ENCODE measurements at regions not wholly inside any gene's neighbourhood (a gene's known extent, or its start where the extent isn't known, plus 50 kb on each side); places are given as distances from the start of the nearest gene placed in this dataset.

DNA sequence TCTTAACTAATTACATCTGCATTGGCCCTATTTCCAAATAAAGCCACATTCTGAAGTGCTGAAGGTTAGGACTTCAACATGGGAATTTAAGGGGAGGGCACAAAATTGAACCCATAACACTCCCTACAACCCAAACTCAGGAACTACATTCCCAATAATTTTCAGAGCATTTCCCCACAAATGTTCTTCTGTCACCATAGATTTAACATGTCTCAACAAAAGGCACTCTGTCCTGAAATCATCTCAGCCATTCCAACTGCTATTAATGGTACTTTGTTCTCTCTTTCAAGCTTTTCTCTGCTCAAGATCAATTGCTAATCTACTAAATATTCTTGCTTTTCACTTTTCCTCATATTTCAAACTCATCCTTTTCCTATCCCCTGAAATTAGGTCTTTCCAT lies 74.0 kb upstream of the SOX1 start:
- no peak for DNase-seq

GRCh38 chr13:111993691-111994090 lies 73.3 kb upstream of the SOX1 start:
- DNase-seq = no peak

- DNase-seq = no peak
Measured at GRCh38 chr13:111994578-111994977, 72.4 kb upstream of the SOX1 start.

DNA sequence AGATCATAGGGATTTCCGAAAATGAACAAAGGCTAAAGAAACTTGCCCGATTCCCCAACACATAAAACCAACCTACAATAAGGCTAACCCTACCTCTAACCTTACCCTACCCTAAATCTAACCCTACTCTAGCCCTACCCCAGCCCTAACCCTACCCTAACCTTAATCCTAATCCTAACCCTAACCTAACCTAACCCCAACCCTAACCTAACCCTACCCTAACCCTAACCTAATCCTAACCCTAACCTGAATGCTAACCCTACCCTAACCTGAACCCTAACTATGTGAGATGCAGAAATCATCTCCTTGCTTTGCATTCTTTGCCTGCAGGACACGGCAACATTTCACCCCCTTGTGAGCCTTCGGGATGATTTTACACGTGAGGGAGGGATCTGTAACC lies 67.6 kb upstream of the SOX1 start:
- no peak for DNase-seq

- DNase-seq = no peak
Measured at GRCh38 chr13:112000888-112001287, 66.1 kb upstream of the SOX1 start.

- DNase-seq = no peak
Measured at GRCh38 chr13:112001571-112001970, 65.4 kb upstream of the SOX1 start.

DNA sequence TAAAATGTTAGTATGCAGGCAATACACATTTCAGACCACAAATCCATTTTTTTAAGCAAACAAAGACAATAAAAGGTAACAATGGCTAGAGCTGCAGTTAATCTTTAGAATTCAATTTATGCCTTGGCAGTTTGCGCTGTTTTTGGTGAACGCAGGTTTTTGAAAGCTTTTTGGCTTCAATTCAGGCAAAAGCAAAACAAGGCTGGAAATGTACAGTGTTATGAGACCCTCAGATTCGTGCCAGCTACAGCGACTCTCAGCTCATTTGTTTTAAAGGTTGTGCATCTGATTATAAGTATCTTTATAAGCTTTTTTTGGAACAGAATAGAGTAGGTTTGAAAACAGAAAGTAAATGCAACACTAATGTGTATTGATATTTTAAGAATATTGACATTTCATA lies 63.6 kb upstream of the SOX1 start:
- no peak for DNase-seq

GRCh38 chr13:112003941-112004340 lies 63.0 kb upstream of the SOX1 start:
- DNase-seq = no peak

- DNase-seq = no peak
Measured at GRCh38 chr13:112005925-112006324, 61.0 kb upstream of the SOX1 start.

DNA sequence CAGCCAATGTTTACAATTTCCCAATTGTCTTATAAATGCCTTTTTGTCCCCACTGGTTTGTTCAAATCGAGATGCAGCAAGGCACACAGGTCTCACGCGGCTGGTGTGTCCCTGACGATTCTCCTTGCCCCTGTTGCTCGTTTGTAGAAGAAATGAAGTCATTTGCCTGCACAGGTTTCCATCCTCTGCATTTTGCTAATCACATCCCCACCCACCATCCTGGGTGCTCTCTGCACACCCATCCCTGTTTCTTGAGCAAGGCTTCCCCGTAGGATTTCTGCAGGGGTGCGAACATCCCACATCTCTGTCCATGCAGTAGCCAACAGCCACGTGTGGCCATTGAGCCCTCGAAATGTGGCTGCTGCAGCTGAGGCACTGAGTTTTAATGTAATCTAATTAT lies 59.8 kb upstream of the SOX1 start:
- DNase-seq = no peak

GRCh38 chr13:112010714-112011113 lies 56.2 kb upstream of the SOX1 start:
- no peak for DNase-seq

- DNase-seq = no peak
Measured at GRCh38 chr13:112012016-112012704, 54.8 kb upstream of the SOX1 start.

DNA sequence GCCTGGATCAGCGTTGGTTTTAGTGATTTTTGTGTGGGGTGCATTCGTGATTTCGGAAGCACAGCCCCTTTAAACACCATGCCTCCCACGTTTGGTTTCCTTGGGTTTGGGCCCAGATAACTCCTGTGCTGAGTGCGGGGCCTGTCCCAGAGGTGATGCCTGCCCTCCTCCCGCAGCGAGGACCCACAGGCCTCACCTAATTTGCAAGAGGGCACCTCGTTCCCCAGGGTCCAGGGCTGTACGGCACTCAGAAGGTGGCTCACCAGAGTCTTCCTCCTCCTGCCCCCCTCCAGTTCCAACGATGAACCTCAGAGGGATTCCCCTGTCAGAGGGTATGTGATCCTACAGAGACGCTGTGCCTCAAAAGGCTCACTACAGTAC lies 54.3 kb upstream of the SOX1 start:
- no peak for DNase-seq

GRCh38 chr13:112013665-112014064 lies 53.3 kb upstream of the SOX1 start:
- no peak for DNase-seq

DNA sequence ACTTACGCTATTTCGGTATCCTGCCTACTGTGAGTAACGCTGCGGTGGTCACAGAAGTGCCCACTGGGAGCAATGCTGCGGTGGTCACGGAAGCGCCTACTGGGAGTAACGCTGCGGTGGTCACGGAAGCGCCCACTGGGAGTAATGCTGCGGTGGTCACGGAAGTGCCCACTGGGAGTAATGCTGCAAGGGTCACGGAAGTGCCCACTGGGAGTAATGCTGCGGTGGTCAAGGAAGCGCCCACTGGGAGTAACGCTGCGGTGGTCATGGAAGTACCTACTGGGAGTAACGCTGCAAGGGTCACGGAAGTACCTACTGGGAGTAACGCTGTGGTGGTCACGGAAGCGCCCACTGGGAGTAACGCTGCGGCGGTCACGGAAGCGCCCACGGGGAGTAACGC lies 52.1 kb upstream of the SOX1 start:
- DNase-seq = no peak
